SIG-M5 treated with dmso at 0.1 percent for 504 hours (cell line): ENCODE measurements at regions not wholly inside any gene's neighbourhood (a gene's known extent, or its start where the extent isn't known, plus 50 kb on each side); places are given as distances from the start of the nearest gene placed in this dataset.

Experiments
- DNase-seq: peaks from one replicate; lab custom pipeline; 2025; ENCODE audit not compliant: unreplicated experiment; lab: John Stamatoyannopoulos, UW

DNA sequence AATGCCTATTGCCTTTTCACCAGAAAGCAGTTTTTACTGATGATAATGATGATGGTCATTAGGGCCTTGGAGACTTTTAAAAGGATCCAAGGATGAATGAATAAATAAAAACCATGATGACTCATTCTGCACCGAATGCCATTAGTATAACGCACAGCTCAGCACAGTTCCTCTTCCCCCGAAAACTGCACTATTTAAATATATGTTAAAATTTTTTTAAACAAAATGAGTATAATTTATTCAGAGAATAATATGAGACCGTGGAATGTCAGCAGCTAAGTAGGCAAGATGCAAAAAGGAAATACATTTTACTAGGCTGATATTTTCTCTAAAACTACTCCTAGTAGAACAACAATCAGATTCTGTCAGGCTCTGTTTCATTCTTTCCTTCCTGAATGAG, 83.4 kb upstream of the NANOGP8 start:
- no peak for DNase-seq

DNA sequence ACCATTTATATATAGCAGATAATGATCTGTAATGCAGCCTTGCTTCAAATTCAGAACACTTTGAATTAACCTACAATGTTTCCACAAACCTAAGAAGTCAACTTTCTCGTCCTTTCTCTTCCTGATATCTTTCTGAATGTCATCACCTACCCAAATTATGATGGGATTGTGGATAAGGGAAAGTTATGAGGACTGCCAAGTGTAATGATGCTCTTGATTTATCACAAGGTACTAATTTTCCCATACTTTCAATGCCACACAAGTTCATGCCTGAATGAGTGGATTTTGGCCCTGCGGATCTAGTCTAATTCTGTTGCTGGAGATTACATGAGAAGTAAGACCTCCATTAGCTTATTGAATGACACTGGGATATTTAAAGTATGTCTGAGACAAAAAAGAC, 82.6 kb upstream of the NANOGP8 start:
- DNase-seq: no peak

DNA sequence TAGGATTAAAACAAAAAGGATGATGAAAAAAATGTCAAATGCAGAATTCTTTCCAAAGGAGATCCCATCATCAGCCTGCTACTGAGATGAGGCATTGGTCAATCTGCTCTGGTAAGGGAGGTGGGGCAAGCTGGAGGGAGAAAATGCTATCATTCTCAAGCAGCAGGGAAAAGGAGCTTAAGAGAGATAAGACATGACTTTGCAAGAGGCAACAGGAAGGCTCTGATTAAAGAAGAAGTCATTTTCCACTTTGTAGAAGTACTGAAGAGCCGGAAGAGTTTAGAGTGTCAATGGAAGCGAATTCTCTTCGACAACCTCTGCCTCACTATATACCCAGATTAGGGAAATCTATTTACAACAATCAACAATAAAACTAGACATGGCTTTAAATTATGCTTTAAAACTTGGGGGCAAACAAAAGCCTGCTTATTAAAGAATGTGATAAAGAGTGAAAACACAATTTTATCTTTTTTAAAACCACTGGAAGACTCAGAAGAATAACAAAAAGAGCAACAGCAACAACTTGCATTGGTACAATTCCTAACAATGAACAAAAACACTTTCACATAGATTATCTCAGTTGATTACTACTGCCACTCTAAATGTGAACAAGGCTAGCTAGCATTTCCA, 81.8 kb upstream of the NANOGP8 start:
- no peak for DNase-seq

DNA sequence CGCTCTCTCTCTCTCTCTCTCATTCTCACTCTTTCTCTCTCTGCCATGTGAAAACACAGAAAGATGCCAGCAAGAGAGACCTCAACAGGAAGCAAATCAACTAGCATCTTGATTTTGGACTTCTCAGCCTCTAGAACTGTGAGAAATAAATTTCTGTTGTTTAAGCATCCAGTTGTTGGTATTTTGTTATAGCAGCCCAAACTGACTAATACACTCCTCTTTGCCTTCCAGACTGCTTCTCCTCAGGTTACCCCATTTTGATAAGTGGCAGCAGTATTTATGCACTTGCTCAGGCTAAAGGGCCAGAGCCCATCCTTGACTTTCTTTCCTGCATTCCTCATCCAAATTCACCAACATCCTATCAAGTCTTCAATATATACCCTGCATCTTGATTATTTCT, 76.6 kb upstream of the NANOGP8 start:
- DNase-seq: no peak

DNA sequence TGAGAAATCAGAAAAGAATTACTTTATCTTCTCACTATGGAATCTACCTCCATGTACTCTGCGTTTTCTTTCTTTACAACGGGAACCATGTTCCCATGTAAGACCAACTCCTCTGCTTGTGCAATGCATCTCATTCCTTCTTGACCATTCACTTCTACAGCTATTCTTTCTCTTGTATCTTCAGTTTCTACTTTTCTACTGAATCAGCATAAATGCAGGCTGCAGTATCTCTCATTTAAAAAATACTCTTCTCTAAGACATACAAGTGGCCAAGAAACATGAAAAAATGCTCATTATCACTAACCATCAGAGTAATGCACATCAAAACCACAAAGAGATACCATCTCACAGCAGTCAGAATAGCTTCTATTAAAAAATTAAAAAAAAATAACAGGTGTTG, 74.1 kb upstream of the NANOGP8 start:
- DNase-seq: no peak

DNA sequence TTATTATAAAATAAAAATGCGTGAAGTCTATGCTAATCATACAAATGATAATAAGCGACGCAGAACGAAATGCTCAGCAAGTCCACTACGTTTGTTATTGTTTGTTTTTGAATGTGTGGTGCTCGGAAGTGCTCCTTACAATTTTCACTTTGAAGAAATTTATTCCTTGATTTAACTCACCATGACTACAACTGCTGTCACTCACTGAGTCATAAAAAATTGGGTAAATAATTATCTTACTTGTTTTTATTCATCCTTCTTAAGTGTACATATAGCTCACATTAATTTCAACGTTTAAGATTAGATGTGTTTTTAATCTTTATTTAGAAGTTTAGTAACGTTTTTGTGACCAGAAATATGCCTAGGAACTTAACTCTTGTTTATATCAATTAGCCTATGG, 66.7 kb upstream of the NANOGP8 start:
- DNase-seq: no peak

DNA sequence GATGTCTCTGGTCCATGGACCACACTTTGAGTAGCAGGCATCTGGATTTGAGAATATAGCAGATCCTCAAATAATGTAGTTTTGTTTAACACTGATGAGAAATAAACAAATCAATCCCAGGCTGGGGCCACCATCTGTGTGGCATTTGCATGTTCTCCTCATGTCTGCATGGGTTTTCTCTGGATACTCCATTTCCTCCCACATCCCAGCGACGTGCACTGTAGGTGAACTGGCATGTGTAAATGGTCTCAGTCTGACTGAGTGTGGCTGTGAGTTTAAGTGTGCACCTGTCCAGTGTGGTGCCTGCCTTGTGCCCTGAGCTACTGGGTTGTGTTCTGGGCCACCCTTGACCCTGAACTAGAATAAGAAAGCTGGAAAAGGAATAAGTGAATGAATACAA, 66.3 kb upstream of the NANOGP8 start:
- no peak for DNase-seq

DNA sequence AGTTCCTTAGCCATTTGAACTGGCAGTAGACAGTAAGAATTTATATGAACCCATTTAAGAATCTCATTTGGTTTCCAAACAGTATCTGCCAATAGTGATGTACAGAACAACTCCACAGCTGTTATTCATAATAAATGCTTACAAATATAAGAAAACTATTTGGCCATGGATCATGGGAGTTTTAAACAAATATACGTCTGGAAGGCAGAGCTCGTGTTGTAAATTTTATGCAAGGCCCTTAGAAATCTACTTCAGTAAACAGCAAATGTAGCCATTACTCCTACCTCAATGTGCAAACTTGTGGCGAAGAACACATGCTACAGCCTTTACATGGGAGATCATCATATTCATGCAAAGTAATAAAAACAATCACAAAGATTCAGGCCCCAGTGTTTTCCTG, 65.3 kb upstream of the NANOGP8 start:
- DNase-seq: no peak

DNA sequence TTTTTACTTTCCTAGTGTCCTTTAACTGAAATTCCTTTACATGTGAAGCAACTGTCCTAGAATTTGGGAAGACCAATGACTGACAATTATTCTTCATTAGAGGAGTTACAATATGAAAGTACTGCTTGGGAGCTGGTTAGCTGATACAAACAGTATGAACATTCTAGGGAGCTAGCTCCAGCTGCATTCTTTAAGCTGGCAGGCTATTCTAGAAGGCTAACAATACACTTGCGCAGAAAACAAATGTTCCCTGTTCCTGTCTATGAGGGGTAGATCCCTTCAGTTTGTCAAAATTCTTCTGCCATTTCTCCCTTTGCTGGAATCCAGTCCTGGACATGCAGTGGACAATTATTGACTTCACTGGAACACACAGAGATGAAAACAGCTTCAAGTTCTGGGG, 60.2 kb upstream of the NANOGP8 start:
- DNase-seq: no peak

DNA sequence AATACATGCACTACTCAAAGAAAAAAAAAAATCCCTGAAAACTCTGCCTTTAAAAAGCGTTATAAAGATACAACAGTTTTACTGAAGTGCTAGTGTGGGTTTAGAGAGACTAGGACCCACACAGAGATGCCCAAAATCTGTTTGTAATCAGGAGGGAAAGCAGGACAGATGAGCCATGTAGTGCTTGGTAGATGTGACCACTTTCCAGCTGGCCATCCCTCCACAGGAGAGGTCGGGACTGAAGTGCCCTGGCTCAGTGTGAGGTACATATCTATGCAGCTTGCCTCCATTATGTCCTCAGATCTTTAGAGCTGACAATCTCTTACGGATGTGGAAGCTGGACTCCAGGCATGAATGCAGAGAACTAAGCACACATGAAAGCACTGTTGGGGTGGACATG, 57.5 kb upstream of the NANOGP8 start:
- DNase-seq: no peak

DNA sequence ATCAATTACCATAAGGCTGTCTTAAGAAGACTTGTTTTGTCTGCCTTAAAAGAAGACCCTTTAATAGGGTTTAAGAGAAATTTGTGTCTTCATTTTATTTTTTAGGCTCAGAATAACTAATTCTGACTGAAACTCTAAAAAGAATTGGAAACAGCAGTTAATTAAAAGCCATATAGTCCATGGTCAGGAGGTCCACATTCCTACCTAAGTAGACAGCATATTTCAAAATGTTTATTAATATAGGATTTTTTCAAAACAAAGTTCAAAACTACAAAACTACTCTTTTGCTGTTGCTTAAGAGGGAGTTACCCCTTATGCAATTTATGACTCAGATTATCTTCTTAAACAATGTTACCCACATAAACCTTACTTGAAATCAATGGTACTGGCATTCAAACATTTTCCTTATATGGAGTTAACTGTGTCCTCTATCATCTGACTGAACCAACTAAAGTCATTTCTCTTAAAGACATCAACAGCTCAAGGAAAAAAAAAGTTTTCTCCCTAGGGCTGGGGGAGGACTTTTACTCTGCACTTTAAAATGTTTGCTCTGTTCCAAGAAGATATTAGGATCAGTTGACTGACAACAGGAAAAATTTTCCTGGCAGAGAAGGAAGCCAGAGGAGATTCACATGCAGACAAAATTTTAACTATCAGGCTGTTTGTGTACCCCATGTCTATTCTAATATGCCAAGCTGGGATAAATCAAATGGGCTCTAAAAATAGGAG, 56.8 kb upstream of the NANOGP8 start:
- DNase-seq: peak; percentile 16

DNA sequence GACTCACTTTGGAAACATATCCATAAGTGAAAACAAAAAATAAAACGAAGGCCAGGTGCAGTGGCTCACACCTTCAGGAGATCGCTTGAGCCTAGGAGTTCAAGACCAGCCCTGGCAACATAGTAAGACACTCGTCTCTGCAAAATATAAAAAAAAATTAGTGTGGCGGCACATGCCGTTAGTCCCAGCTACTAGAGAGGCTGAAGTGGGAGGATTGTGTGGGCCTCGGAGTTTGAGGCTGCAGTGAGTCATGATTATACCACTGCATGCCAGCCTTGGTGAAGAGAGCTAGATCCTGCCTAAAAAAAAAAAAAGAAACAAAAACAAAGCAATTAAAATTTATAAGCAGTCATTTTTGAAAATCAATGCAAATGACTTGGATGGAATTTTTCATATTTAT, 54.7 kb upstream of the NANOGP8 start:
- DNase-seq: no peak

DNA sequence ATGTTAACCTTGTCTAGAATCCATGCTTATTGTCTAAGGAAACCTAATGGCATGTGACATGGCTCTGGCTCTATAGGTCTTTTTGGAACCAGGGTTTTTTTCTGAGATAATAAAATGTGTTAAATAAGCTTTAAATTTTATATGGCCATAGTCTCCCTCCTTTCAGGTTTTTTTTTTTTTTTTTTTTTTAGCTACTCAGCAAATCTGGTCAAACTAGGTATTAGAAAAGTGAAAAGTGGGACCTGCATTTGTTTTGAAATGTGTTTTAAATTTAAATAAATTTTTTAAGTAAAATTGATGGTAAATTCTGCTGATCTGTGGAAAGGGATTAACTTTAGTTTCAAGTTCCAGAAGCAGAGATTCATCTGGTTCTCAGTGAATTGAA, 52.1 kb upstream of the NANOGP8 start:
- no peak for DNase-seq

DNA sequence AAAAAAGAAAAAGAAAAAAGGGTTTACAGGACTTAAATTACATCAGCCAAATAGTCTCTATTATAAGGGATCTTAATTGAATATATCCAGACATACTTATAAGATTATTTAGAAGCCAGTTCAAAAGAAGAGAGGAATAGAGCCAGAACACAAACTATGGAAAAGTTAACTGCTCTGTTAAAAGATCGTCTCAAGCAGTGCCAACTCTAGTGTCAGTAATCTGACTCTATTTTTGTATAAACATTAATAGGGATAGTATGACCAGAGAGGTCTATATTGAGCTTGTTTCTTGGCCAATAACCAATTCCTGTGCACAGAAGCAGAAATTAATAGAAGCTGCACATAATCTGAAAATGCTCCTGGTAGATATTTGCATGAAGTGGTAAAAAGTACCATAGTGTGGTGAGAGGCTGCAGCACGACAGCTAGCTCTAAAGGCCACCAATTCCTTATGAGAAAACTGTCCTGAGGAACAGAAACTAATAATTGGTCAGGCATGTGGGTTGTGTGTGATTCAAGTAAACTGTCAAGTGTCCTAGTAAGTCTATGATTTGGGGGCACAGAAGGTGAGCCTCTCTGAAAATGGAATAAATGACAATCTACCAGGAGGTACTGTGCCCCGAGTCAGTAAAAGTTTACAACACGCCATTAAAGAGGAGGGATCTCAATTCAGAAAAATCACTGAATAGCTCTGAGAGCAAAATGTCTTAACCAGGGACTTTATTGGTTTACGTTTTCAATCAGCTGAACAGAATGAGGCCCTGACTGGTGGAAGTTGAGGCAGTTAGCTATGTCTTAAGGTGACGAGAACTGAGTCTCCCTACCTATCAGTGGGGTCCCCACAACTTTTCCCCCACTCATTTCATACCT, 51.5 kb upstream of the NANOGP8 start:
- DNase-seq: no peak
